ENCODE measurements at regions not wholly inside any gene's neighbourhood (a gene's known extent, or its start where the extent isn't known, plus 50 kb on each side); places are given as distances from the start of the nearest gene placed in this dataset.

DNA sequence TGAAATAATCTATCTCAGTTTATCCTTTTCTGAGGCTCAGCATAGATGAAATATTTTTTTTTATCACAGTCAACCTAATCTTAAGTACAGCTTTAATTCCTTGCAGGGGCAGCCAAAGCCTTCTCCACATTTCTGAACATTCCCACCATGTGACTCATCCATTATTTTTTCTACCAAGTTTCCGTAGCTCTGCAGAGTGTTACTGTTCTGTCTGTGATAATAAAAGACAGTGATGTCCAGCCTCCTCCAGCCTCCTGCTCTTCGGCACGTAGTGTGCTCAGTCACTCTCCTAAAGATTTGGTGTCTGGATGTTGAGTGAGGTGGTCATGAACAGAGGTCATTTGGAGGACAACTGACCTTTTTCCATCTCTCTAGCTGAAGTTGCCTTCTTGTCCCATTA lies 338.1 kb upstream of the ADAMTS16 start:
- Histone ChIP-seq H3K27ac (no peak overlapping the region), H3K27me3 (no peaks in the 10 kb centered on the region), H3K4me3 (no peak overlapping the region), H3K9me3 (no peaks in the 10 kb centered on the region), H3K4me1 (ENCODE audit: insufficient read depth) (no peaks in the 10 kb centered on the region), H3K36me3 (no peaks in the 10 kb centered on the region)
- intact Hi-C loops (cut with DNase I): no loop called here
- 11 to 29% (median 14%) methylated on average over 3 of the region's 3 CpGs for WGBS, 3 donors
- no peak for DNase-seq
- TF ChIP-seq CTCF (IDR thresholded peaks at IDR 0.05) (no peak), EP300 (IDR thresholded peaks at IDR 0.05) (no peak), POLR2A (IDR thresholded peaks at IDR 0.05) (no peak)

GRCh38 chr5:4804691-4805360 lies 335.3 kb upstream of the ADAMTS16 start:
- WGBS, 3 donors: 54 to 70% (median 58%) methylated on average over 12 of the region's 12 CpGs
- Histone ChIP-seq H3K9me3 (no peaks in the 10 kb centered on the region), H3K36me3 (no peaks in the 10 kb centered on the region), H3K4me3 (no peak overlapping the region), H3K4me1 (ENCODE audit: insufficient read depth) (no peaks in the 10 kb centered on the region), H3K27me3 (no peaks in the 10 kb centered on the region), H3K27ac (no peak overlapping the region)
- no peak for TF ChIP-seq POLR2A (IDR thresholded peaks at IDR 0.05)
- no peak for TF ChIP-seq EP300 (IDR thresholded peaks at IDR 0.05)
- no peak for TF ChIP-seq CTCF (IDR thresholded peaks at IDR 0.05)
- DNase-seq: no peak
- intact Hi-C loops (cut with DNase I): no loop called here

- no peaks in the 10 kb centered on the region for H3K36me3 ChIP-seq
- no peak overlapping the region for H3K4me3 ChIP-seq
- no peak for DNase-seq
- H3K27ac ChIP-seq: no peak overlapping the region
- 71 to 79% (median 75%) methylated on average over 3 of the region's 3 CpGs for WGBS, 3 donors
- H3K27me3 ChIP-seq: no peaks in the 10 kb centered on the region
- no peaks in the 10 kb centered on the region for H3K4me1 ChIP-seq (ENCODE audit: insufficient read depth)
- TF ChIP-seq POLR2A (IDR thresholded peaks at IDR 0.05): no peak
- no peak for TF ChIP-seq CTCF (IDR thresholded peaks at IDR 0.05)
- TF ChIP-seq EP300 (IDR thresholded peaks at IDR 0.05): no peak
- intact Hi-C loops (cut with DNase I): no loop called here
- H3K9me3 ChIP-seq: no peaks in the 10 kb centered on the region
Observed at GRCh38 chr5:4815002-4815401, 325.1 kb upstream of the ADAMTS16 start.

DNA sequence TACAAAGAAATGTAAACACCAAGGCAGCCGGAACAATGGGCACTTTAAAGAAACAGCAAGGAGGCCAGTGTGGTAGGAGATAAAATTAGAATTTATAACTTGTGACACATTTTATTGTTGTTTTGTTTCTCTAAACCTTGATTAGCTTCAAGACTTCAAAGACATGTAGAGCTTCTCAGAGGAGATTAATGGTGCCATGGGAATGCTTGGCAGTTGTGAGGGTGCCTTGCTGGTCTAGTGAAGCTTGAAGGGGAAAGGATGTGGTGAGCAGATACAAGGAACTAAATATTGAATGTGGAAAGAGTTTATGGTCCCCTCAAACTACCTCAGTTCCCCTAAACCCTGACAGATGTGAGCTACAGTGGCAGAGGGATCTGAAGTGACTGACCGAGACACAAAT lies 322.4 kb upstream of the ADAMTS16 start:
- H3K9me3 ChIP-seq: no peaks in the 10 kb centered on the region
- TF ChIP-seq POLR2A (IDR thresholded peaks at IDR 0.05) (no peak), CTCF (IDR thresholded peaks at IDR 0.05) (no peak), EP300 (IDR thresholded peaks at IDR 0.05) (no peak)
- H3K36me3 ChIP-seq: no peaks in the 10 kb centered on the region
- H3K4me1 ChIP-seq (ENCODE audit: insufficient read depth): no peaks in the 10 kb centered on the region
- WGBS, 3 donors: 17 to 39% (median 20%) methylated on average over 2 of the region's 2 CpGs
- intact Hi-C loops (cut with DNase I): no loop called here
- no peaks in the 10 kb centered on the region for H3K27me3 ChIP-seq
- DNase-seq: no peak
- no peak overlapping the region for H3K27ac ChIP-seq
- no peak overlapping the region for H3K4me3 ChIP-seq

Data from ovary (tissue), 7 donors.